Gastroesophageal sphincter (tissue), 3 donors: ENCODE measurements at regions not wholly inside any gene's neighbourhood (a gene's known extent, or its start where the extent isn't known, plus 50 kb on each side); places are given as distances from the start of the nearest gene placed in this dataset.

ENCODE experiments used
- CTCF ChIP-seq, 4 experiments: fragments of 200-600 bp in 2 of 4; fragments of 450-650 bp in 2 of 4; sonication (generic) in 1 of 4; IDR thresholded peaks; one replicate each; pipeline ENCODE4 v1.5.1; 2017 to 2019; ENCODE audit warnings: antibody characterized with exemption in 4 of 4, mild to moderate bottlenecking in 2 of 4, moderate library complexity in 2 of 4
- POLR2AphosphoS5 ChIP-seq: sonication (generic); formaldehyde crosslinking; IDR thresholded peaks from one replicate; pipeline ENCODE4 v1.6.1; 2017; ENCODE audit warnings: antibody characterized with exemption

- TF ChIP-seq CTCF (IDR thresholded peaks at IDR 0.05) (no peak), POLR2AphosphoS5 (no peak)
Measured at GRCh38 chr10:108632144-108632543, 1291.2 kb downstream of the XPNPEP1 start.
